ENCODE measurements at regions not wholly inside any gene's neighbourhood (a gene's known extent, or its start where the extent isn't known, plus 50 kb on each side); places are given as distances from the start of the nearest gene placed in this dataset.

DNA sequence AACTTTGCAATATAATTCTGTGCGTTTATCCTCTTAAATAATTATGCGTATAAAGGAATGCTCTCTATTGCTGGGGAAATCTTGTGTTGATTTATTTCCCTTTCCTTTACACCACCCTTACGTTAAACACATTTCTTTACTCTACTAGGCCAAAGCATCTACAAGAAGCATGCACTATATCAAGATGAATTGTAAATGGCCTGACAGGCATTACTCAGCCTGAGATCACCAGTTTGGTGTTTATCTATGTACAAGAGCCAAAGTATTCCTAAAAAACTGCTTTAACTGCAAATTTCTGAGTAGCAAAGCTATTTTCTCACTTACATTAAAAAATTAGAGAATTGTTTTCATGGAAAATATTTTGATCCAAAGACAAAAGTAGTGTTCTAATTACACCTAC lies 114.8 kb downstream of the TYW3 start:
- no peak for TF ChIP-seq EZH2 (IDR thresholded peaks at IDR 0.05; ENCODE audit: borderline replicate concordance, insufficient read depth, low read depth, low read length, poor library complexity, severe bottlenecking)
- TF ChIP-seq, protein P1, sequence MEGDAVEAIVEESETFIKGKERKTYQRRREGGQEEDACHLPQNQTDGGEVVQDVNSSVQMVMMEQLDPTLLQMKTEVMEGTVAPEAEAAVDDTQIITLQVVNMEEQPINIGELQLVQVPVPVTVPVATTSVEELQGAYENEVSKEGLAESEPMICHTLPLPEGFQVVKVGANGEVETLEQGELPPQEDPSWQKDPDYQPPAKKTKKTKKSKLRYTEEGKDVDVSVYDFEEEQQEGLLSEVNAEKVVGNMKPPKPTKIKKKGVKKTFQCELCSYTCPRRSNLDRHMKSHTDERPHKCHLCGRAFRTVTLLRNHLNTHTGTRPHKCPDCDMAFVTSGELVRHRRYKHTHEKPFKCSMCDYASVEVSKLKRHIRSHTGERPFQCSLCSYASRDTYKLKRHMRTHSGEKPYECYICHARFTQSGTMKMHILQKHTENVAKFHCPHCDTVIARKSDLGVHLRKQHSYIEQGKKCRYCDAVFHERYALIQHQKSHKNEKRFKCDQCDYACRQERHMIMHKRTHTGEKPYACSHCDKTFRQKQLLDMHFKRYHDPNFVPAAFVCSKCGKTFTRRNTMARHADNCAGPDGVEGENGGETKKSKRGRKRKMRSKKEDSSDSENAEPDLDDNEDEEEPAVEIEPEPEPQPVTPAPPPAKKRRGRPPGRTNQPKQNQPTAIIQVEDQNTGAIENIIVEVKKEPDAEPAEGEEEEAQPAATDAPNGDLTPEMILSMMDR (IDR thresholded peaks at IDR 0.05): no peak

All from B cell (primary cell).